NCI-H748 (cell line): ENCODE measurements at regions not wholly inside any gene's neighbourhood (a gene's known extent, or its start where the extent isn't known, plus 50 kb on each side); places are given as distances from the start of the nearest gene placed in this dataset.

Experiments used
- DNase-seq: peaks from one replicate; lab custom pipeline; 2025; ENCODE audit not compliant: unreplicated experiment; lab: John Stamatoyannopoulos, UW

DNA sequence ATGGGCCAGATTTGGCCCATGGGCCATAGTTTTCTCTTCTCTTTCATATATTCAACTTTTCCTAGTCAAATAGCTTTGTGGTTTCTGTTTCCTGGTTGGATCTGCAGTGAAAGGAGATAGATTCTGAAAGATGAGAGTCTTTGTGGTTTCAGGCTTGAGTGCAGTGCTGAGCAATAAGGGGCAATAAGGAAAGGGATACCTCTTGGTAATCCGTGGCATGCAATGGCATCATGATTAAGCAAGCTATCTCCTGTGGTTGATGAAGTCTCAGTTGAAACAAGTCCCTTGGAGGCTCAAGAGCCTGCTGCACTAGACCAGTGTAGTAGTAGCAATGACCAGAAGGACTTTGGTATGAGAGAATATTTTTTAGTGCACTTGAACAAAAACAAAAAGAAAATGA lies 187.7 kb upstream of the CNTNAP2 start:
- no peak for DNase-seq

DNA sequence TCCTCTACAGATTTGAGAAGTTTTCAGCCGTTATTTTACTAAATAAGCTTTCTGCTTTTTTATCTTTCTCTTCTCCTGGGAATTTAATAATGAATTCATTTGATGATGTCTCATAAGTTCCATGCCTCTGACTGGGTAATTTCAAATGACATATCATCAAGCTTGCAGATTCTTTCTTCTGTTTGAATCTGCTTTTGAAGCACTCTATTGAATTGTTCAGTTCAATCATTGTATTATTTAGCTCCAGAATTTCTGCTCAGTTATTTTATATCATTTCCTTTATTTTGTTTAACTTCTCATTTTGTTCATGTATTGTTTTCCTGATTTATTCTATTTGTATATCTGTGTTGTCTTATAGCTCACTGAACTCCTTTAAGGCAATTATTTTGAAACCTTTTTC lies 196.9 kb upstream of the CNTNAP2 start:
- no peak for DNase-seq

- DNase-seq: no peak
Measured at GRCh38 chr7:145916776-145917175, 199.8 kb upstream of the CNTNAP2 start.

DNA sequence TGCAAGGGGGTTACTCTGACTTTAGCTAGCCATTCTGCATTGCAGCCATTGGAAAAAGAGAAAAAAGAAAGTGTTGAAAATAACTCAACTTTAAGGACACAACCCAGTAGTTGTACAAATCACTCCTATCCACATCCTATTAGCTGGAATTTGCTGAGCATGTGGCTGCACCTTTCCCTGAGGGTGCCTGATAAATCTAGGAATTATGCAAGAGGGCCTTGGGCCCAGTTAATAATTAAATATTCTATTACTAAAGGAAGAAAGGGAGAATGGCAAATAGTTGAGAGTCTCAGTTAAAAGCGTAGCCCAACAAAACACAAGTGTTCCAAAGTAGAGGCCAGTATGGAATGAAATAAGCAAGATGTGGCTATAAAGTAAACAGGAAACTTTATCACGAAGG lies 200.9 kb upstream of the CNTNAP2 start:
- no peak for DNase-seq

GRCh38 chr7:145909991-145910513 lies 206.5 kb upstream of the CNTNAP2 start:
- DNase-seq: no peak

DNA sequence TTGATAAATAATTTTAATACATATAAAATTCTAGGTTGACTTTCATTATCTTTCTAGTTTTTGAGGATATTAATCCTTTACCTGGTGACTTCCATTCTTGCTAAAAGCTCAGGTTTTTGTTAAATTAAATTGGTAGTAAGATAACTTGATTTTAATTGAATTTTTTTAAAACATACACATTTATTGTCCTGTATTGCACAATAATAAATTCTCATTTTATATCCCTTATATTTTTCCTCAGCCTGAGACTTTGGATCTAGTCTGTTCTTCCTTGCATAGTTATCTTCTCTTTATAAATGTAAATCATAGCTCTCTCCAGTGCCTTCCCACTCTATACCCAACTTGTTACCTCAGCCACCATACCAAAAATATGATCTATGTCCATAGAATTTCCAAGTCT lies 212.9 kb upstream of the CNTNAP2 start:
- DNase-seq: no peak

DNA sequence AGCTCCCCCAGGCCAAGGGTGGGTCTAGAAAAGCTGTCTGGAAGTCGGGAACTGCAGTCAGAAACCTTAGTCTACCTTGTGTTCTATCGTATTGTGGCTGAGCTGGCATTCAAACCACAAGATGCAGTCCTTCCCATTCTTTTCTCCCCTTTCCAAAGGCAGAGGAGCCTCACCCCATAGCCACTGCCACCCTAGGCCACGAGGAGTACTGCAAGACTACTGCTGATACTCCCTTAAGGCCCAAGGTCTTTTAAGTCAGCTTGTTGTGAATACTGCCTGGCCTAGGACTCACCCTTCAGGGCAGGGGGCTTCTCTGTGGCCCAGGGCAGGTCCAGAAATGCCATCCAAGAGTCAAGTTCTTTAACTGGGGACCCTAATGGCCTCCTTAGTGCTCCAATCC lies 214.5 kb upstream of the CNTNAP2 start:
- no peak for DNase-seq

- DNase-seq: no peak
Measured at GRCh38 chr7:145899938-145900337, 216.7 kb upstream of the CNTNAP2 start.

GRCh38 chr7:145893925-145894535 lies 222.6 kb upstream of the CNTNAP2 start:
- no peak for DNase-seq

GRCh38 chr7:145884716-145885514 lies 231.7 kb upstream of the CNTNAP2 start:
- peak; percentile 12 for DNase-seq

DNA sequence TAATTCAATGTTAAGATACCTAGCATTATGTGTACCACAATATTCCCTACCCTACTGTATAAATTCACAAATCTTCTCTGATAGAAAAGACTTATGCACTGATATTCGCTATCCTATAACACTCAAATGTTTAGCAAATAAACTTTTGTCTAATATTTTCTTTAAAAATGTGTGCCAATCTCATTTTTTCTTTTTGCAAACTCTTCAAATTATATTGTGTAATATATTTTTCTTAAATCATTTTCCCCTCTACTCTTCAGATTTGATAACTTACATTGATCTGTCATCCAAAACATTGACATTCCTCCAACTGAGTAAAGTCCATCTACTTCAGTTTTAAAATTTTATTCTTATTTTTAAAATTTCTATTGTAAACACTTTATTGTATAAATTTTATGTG lies 240.2 kb upstream of the CNTNAP2 start:
- DNase-seq: no peak

GRCh38 chr7:145875267-145875666 lies 241.3 kb upstream of the CNTNAP2 start:
- DNase-seq: no peak

DNA sequence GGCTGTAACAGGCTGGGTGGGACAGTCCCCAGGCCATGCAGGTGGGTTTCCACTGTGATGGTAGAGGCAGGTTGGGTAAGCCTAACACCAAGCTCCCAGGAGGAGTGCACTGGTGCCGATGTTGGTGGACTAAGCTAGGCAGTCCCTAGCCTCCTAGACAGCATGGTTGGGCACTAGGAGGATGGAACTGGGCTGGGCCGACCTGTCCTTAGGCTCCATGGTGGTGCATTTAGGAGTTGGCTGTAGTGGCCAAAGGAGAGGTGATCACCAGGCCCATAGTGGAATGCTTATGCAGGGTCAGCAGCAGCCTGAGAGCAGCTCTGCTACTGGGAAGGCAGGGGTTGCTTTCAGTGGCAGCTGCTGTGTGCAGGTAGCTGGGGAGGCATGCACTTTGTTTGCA lies 247.7 kb upstream of the CNTNAP2 start:
- DNase-seq: no peak

GRCh38 chr7:145862212-145862611 lies 254.4 kb upstream of the CNTNAP2 start:
- DNase-seq: no peak

- no peak for DNase-seq
Measured at GRCh38 chr7:145860809-145861208, 255.8 kb upstream of the CNTNAP2 start.

DNA sequence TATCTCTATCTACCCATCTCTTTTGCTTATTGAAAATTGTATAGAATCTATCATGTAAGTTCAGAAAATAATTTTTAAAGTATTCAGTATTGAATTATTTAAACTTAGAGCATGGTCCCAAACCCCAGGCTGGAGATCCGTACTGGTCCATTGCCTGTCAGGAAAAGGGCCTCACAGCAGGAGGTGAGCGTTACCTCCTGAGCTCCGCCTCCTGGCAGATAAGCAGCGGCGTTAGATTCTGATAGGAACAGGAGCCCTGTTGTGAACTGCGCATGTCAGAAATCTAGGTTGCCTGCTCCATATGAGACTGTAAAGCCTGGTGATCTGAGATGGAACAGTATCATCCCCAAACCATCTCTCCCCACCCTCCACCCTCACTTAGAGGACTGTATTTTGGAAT lies 266.0 kb upstream of the CNTNAP2 start:
- no peak for DNase-seq

GRCh38 chr7:145848691-145849090 lies 267.9 kb upstream of the CNTNAP2 start:
- peak; percentile 61 for DNase-seq

- peak; percentile 38 for DNase-seq
Measured at GRCh38 chr7:145845345-145845744, 271.3 kb upstream of the CNTNAP2 start.

- DNase-seq: no peak
Measured at GRCh38 chr7:145839814-145840213, 276.8 kb upstream of the CNTNAP2 start.

- no peak for DNase-seq
Measured at GRCh38 chr7:145831616-145832206, 284.9 kb upstream of the CNTNAP2 start.

- no peak for DNase-seq
Measured at GRCh38 chr7:145817687-145818086, 298.9 kb upstream of the CNTNAP2 start.

DNA sequence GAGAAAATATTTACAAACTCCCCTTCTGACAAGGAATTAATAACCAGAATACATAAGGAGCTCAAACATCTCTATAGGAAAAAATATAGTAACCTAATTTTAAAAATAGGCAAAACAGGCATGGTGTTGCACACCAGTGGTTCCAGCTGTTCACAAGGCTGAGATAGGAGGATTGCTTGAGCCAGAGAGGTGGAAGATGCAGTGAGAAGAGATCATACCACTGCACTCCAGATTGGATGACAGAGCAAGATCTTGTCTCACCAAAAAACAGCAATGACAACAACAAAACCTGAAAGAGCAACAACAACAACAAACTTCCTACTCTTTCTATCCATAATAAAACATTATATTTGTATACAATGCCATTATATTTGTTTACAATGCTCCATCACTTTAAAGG lies 304.4 kb upstream of the CNTNAP2 start:
- DNase-seq: no peak
